GM10266 (cell line): ENCODE measurements at regions not wholly inside any gene's neighbourhood (a gene's known extent, or its start where the extent isn't known, plus 50 kb on each side); places are given as distances from the start of the nearest gene placed in this dataset.

Experiments
- DNase-seq: peaks from one replicate; pipeline ENCODE4 v3.0.0; 2012; ENCODE audit errors: extremely low spot score
- CTCF ChIP-seq: IDR thresholded peaks from 2 replicates; pipeline ENCODE4 v1.5.1; 2012; ENCODE audit warnings: mild to moderate bottlenecking, low read depth; ENCODE audit not compliant: control insufficient read depth, insufficient read depth; ENCODE audit errors: missing control alignments

- no peak for TF ChIP-seq CTCF
- DNase-seq = no peak
Measured at GRCh38 chr4:56219447-56219846, 167.8 kb downstream of the AASDH start.

GRCh38 chr4:56218230-56218895 lies 168.9 kb downstream of the AASDH start:
- TF ChIP-seq CTCF = no peak
- no peak for DNase-seq

- no peak for TF ChIP-seq CTCF
Measured at GRCh38 chr4:56217343-56217890, 169.9 kb downstream of the AASDH start.

GRCh38 chr4:56215901-56216300 lies 171.4 kb downstream of the AASDH start:
- no peak for TF ChIP-seq CTCF

More at GRCh38 chr4:56217343-56217890, 169.9 kb downstream of the AASDH start:
- no peak for DNase-seq

GRCh38 chr4:56215141-56215783 lies 172.0 kb downstream of the AASDH start:
- DNase-seq = no peak

More at GRCh38 chr4:56215901-56216300, 171.4 kb downstream of the AASDH start:
- DNase-seq = no peak

GRCh38 chr4:56213543-56213942 lies 173.7 kb downstream of the AASDH start:
- no peak for DNase-seq
- no peak for TF ChIP-seq CTCF

More at GRCh38 chr4:56215141-56215783, 172.0 kb downstream of the AASDH start:
- no peak for TF ChIP-seq CTCF

- TF ChIP-seq CTCF = no peak
- DNase-seq = no peak
Measured at GRCh38 chr4:56212774-56213173, 174.5 kb downstream of the AASDH start.
